ENCODE measurements at regions not wholly inside any gene's neighbourhood (a gene's known extent, or its start where the extent isn't known, plus 50 kb on each side); places are given as distances from the start of the nearest gene placed in this dataset.

DNA sequence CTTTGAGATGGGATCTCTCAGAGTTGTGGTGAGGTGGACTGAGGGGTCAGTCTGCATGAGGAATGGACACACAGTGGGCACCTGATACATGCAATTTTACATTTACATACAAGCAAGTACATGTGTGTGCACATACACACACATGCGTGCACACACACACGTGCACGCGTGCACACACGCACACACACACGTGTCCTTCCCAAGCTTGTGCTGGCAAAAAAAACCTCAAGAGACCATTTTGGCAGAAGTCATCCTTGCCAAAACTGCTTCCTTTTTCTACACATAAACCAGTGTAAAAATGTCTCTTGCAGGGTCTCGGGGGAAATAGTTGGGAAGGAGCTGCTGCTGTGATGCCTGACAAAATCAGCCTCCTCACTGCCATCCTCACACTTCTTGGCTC lies 279.5 kb upstream of the POU3F3 start:
- ChIA-PET CTCF (no interaction called here), POLR2A (no interaction called here)
- TF ChIP-seq, protein P1, sequence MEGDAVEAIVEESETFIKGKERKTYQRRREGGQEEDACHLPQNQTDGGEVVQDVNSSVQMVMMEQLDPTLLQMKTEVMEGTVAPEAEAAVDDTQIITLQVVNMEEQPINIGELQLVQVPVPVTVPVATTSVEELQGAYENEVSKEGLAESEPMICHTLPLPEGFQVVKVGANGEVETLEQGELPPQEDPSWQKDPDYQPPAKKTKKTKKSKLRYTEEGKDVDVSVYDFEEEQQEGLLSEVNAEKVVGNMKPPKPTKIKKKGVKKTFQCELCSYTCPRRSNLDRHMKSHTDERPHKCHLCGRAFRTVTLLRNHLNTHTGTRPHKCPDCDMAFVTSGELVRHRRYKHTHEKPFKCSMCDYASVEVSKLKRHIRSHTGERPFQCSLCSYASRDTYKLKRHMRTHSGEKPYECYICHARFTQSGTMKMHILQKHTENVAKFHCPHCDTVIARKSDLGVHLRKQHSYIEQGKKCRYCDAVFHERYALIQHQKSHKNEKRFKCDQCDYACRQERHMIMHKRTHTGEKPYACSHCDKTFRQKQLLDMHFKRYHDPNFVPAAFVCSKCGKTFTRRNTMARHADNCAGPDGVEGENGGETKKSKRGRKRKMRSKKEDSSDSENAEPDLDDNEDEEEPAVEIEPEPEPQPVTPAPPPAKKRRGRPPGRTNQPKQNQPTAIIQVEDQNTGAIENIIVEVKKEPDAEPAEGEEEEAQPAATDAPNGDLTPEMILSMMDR (IDR thresholded peaks at IDR 0.05; ENCODE audit: control extremely low read depth, extremely low read depth, low read depth, missing control alignments): no peak
- no peak for DNase-seq (ENCODE audit: extremely low spot score)

DNA sequence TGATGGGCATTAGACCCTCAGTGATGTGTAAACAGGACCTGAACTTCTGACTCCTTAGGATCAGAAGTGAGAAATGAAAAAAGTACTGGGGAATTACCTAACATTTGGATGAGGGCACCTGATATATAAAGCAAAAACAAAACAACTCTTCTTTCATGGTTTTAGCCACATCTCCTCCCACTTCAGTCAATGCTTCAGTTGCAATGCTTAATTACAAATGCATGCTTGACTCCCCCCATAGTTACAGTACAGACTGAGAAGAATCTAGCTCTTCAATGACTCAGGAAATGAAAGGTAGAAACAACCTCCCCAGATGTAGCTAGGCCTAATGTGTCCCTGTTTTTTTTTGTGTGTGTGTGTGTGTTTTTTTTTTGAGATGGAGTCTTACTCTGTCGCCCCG lies 276.8 kb upstream of the POU3F3 start:
- CTCF ChIA-PET: no interaction called here
- POLR2A ChIA-PET: no interaction called here
- DNase-seq (ENCODE audit: extremely low spot score): no peak
- TF ChIP-seq, protein P1 (IDR thresholded peaks at IDR 0.05; ENCODE audit: control extremely low read depth, extremely low read depth, low read depth, missing control alignments): no peak

DNA sequence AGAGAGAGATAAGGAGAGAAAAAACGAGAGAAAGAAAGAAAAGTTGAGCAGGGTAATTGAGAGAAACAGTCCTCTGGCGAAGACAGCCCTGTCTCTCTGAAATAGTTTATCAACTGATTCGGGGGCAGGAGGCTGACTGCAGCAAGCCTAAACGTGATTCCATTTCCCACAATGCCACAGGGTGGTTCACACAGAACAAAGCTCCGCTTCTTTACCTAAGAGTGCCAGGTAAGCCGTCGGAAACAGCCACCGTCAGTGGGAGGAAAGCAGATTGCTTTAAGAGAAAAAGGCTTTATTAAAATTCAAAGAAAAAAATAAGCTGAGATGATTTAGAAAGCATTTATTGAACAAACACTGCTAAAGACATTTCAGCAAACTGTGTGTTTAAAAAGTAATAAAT lies 271.4 kb upstream of the POU3F3 start:
- ChIA-PET POLR2A (no interaction called here), CTCF (no interaction called here)
- TF ChIP-seq, protein P1 (IDR thresholded peaks at IDR 0.05; ENCODE audit: control extremely low read depth, extremely low read depth, low read depth, missing control alignments): no peak
- no peak for DNase-seq (ENCODE audit: extremely low spot score)

DNA sequence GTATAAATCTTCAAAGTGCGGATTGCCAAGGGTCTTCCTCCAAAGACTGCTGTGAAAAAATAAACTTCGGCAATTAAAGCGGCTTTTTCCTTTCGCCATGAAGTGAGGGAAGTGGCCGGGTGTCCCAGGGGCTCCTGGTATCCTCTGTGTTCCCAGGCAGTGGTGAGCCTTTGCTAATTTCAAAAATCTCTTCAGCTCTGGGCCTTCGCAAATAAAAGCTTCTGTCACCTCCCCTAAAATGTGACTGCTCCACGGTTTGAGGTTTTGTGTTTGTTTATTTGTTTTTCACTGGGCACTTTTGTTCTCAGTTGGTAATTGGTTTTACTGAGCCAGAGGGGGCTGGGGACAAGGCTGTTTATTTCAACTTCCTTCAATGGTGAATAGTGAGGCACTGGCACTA lies 270.1 kb upstream of the POU3F3 start:
- POLR2A ChIA-PET: no interaction called here
- CTCF ChIA-PET: no interaction called here
- DNase-seq (ENCODE audit: extremely low spot score): no peak
- TF ChIP-seq, protein P1 (IDR thresholded peaks at IDR 0.05; ENCODE audit: control extremely low read depth, extremely low read depth, low read depth, missing control alignments): no peak

DNA sequence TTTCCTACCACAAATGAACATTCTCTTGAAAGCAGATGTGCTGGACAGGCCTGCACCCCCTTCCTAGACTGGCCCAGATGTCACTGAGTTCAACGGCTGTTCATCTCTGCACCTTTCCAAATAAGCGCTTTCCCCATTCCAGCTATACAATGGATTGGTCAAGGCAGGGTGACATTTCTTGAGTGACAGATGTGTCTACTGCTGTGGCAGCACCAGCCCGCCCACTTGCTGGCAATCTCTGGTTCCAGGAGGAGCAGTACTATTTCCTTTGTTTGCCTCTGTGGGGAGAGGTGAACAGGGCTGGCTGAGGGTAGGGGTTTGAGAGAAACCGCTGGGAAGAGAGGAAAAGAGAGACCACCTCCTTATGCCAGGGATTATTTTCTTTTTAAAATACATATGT lies 269.5 kb upstream of the POU3F3 start:
- TF ChIP-seq, protein P1 (IDR thresholded peaks at IDR 0.05; ENCODE audit: control extremely low read depth, extremely low read depth, low read depth, missing control alignments): no peak
- DNase-seq (ENCODE audit: extremely low spot score): no peak
- ChIA-PET CTCF (no interaction called here), POLR2A (no interaction called here)

DNA sequence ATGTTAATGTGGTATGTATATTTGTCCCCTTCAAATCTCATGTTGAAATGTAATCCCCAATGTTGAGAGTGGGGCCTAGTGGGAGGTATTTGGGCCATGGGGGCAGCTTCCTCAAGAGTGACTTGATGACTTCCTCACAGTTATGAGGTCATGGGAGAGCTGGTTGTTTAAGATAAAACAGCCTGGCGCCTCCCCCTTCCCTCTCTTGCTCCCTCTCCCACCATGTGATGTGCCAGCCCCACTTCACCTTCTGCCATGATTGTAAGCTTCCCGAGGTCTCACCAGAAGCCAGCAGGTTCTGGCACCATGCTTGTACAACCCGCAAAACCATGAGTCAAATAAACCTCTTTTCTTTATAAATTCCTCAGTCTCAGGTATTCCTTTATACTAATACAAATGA lies 258.3 kb upstream of the POU3F3 start:
- TF ChIP-seq, protein P1 (IDR thresholded peaks at IDR 0.05; ENCODE audit: control extremely low read depth, extremely low read depth, low read depth, missing control alignments): no peak
- POLR2A ChIA-PET: no interaction called here
- DNase-seq (ENCODE audit: extremely low spot score): no peak
- CTCF ChIA-PET: no interaction called here

DNA sequence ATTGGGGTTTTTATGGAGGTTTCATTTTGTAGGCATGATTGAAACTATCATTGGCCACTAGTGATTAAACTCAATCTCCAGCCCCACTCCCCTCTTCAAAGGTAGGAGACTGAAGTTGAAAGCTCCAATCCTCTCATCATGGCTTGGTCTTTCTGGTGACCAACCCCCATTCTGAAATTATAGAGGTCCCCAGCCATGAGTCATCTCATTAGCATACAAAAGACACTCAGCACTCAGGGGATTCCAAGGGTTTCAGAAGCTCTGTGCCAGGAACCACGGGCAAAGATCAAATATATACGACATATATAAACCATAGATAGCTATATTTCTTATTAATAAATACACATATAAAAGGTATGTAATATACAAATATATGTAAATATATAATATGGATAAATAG lies 256.0 kb upstream of the POU3F3 start:
- no peak for DNase-seq (ENCODE audit: extremely low spot score)
- ChIA-PET CTCF (no interaction called here), POLR2A (no interaction called here)
- TF ChIP-seq, protein P1 (IDR thresholded peaks at IDR 0.05; ENCODE audit: control extremely low read depth, extremely low read depth, low read depth, missing control alignments): no peak
